ENCODE measurements at regions not wholly inside any gene's neighbourhood (a gene's known extent, or its start where the extent isn't known, plus 50 kb on each side); places are given as distances from the start of the nearest gene placed in this dataset.

DNA sequence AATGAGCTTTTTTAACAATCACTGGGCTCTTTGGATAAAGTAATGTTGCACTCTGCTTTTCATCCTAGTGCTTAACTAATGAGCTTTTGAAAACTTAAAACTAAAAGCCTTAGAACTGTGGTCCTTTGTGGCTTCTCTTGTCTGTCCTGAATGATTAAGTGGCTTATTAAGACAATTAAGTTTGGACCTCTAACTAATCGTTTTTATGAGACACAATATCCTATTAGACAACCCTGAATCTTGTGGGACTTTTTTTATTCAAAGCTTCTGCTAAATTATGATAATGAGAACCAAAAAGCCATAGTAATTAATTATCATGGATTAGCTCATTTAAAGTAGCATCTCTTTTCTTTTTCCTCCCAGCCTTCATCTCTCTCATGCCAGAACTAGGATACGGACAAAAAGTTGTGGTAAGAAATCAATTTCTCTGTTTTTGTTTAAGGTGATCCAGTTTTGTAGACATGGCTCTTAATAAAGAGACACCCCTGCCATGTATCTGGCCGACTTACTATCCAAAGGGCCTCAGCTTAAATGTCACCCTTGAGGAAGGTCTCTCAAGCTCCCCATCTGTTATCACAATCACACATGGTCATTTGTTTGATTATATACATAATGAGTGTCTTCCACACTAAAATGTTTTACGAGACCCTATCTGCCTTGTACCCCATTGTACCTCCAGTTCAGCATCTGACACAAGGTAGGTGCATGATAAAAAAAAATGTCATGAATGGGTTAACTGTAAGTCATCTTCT, 384.4 kb upstream of the IRAK1BP1 start:
- TF ChIP-seq EZH2 (IDR thresholded peaks at IDR 0.05) (no peak), POLR2AphosphoS5 (IDR thresholded peaks at IDR 0.05; ENCODE audit: borderline replicate concordance, low read depth, low read length) (no peak), FOXP2 (optimal IDR thresholded peaks at IDR 0.05; ENCODE audit: control extremely low read depth, extremely low read length, insufficient read depth) (no peak)
